HG02973 (cell line): ENCODE measurements at regions not wholly inside any gene's neighbourhood (a gene's known extent, or its start where the extent isn't known, plus 50 kb on each side); places are given as distances from the start of the nearest gene placed in this dataset.

ENCODE experiments used
- ATAC-seq: cut with Tn5 transposase; IDR thresholded peaks from one replicate; pipeline ENCODE4 v1.9.1; 2021; ENCODE audit warnings: moderate library complexity; ENCODE audit not compliant: unreplicated experiment

GRCh38 chr1:68551459-68551858 is 54.6 kb upstream of the DEPDC1 start:
- ATAC-seq: no peak

- no peak for ATAC-seq
Observed at GRCh38 chr1:68558321-68559026, 61.6 kb upstream of the DEPDC1 start.

GRCh38 chr1:68565923-68566322 is 69.0 kb upstream of the DEPDC1 start:
- ATAC-seq: no peak

GRCh38 chr1:68570871-68571270 is 74.0 kb upstream of the DEPDC1 start:
- no peak for ATAC-seq

- no peak for ATAC-seq
Observed at GRCh38 chr1:68571454-68572235, 74.8 kb upstream of the DEPDC1 start.

- ATAC-seq: no peak
Observed at GRCh38 chr1:68585351-68585750, 88.5 kb upstream of the DEPDC1 start.

- ATAC-seq: no peak
Observed at GRCh38 chr1:68586766-68587165, 89.9 kb upstream of the DEPDC1 start.

- ATAC-seq: no peak
Observed at GRCh38 chr1:68588304-68588703, 91.4 kb upstream of the DEPDC1 start.

- ATAC-seq: no peak
Observed at GRCh38 chr1:68590473-68590872, 93.6 kb upstream of the DEPDC1 start.

GRCh38 chr1:68594851-68595250 is 98.0 kb upstream of the DEPDC1 start:
- ATAC-seq: no peak

- ATAC-seq: no peak
Observed at GRCh38 chr1:68600049-68600661, 103.3 kb upstream of the DEPDC1 start.

- no peak for ATAC-seq
Observed at GRCh38 chr1:68608289-68608688, 111.4 kb upstream of the DEPDC1 start.

GRCh38 chr1:68615312-68615711 is 118.4 kb upstream of the DEPDC1 start:
- no peak for ATAC-seq

- ATAC-seq: no peak
Observed at GRCh38 chr1:68617942-68618341, 121.1 kb upstream of the DEPDC1 start.

GRCh38 chr1:68620571-68620970 is 123.7 kb upstream of the DEPDC1 start:
- ATAC-seq: no peak

- ATAC-seq: no peak
Observed at GRCh38 chr1:68623700-68624099, 126.8 kb upstream of the DEPDC1 start.

GRCh38 chr1:68624233-68624632 is 127.4 kb upstream of the DEPDC1 start:
- no peak for ATAC-seq

- ATAC-seq: no peak
Observed at GRCh38 chr1:68625624-68626023, 128.7 kb upstream of the DEPDC1 start.

- no peak for ATAC-seq
Observed at GRCh38 chr1:68633141-68633919, 136.4 kb upstream of the DEPDC1 start.

- no peak for ATAC-seq
Observed at GRCh38 chr1:68644504-68644903, 147.6 kb upstream of the DEPDC1 start.

GRCh38 chr1:68651115-68651514 is 154.2 kb upstream of the DEPDC1 start:
- ATAC-seq: no peak
